GM19043 (cell line): ENCODE measurements at regions not wholly inside any gene's neighbourhood (a gene's known extent, or its start where the extent isn't known, plus 50 kb on each side); places are given as distances from the start of the nearest gene placed in this dataset.

ENCODE experiments used
- ATAC-seq: cut with Tn5 transposase; IDR thresholded peaks from one replicate; pipeline ENCODE4 v1.9.1; 2021; ENCODE audit warnings: low read depth; ENCODE audit not compliant: unreplicated experiment

DNA sequence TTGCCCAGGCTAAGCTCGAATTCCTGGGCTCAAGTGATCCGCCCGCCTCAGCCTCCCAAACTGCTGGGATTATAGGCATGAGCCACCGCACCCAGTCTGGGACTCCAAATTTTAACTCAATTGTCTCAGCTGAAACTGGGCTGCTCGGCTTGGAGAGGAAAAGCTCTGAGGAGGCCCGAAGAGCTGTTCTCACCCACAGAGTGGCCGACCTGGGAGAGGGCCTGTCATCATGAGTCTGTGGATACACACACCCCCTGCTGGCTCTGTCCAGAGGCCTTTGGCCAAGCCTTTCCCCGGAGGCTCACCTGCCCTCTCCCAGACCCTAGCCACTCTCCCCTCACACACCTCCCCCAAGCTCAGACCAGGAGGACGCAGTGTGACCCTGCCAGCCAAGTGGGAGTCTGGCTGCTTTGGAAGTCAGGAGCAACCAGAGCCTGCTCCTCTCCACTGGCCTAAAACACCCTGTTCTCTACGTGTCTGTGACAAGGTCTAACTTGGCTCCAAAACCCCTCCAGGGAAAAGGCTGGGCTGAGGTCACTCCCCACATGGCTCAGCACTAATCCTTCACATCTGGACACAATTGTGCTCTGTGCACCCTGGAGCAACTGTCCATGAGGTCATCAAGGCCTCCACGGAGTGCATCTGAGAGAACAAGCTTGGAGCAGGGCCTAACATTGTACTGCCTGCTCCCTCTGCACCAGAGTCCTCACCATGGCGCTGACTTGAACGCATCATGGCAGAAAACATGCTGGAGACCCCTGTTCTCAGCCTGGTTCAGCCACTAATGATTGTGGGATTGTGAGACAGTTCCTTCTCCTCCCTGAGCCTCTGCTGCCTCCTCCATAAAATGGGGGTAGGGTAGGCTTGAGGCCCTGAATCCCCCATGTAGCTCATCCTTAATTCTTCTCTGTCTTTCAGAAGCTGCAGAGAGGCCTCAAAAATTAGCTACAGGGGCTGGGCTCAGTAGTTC, 49.9 kb upstream of the RAB6C start:
- no peak for ATAC-seq
